Tibial nerve (tissue), 4 donors: ENCODE measurements at regions not wholly inside any gene's neighbourhood (a gene's known extent, or its start where the extent isn't known, plus 50 kb on each side); places are given as distances from the start of the nearest gene placed in this dataset.

Experiments used
- DNase-seq, 2 donors: peaks; one replicate each; pipeline ENCODE4 v3.0.0-alpha.2; 2019; ENCODE audit warnings: low spot score in 2 of 2
- H3K27ac ChIP-seq, 4 donors: fragments of 200-600 bp; sonication (generic) in 3 of 4; one replicate each; pipeline ENCODE4 v1.5.1; 2017 to 2019; ENCODE audit warnings: mild to moderate bottlenecking in 1 of 4
- H3K27me3 ChIP-seq, 2 donors: fragments of 200-600 bp; sonication (generic) in 1 of 2; one replicate each; pipeline versions ENCODE4 v1.5.1 to v1.6.0; 2017 to 2019
- H3K36me3 ChIP-seq, 3 donors: fragments of 200-600 bp; sonication (generic); one replicate each; pipeline ENCODE4 v1.5.1; 2018 to 2019
- H3K4me1 ChIP-seq, 4 donors: fragments of 200-600 bp; sonication (generic) in 3 of 4; one replicate each; pipeline ENCODE4 v1.5.1; 2017 to 2019
- H3K4me3 ChIP-seq, 4 donors: fragments of 200-600 bp; sonication (generic) in 3 of 4; one replicate each; pipeline ENCODE4 v1.5.1; 2017 to 2019; ENCODE audit warnings: mild to moderate bottlenecking in 1 of 4, moderate library complexity in 1 of 4
- H3K9me3 ChIP-seq, 4 donors: fragments of 200-600 bp; sonication (generic) in 3 of 4; one replicate each; pipeline ENCODE4 v1.5.1; 2017 to 2019
- CTCF ChIP-seq, 5 experiments: fragments of 200-600 bp in 3 of 5; fragments of 450-650 bp in 2 of 5; sonication (generic) in 3 of 5; IDR thresholded peaks; one replicate each; pipeline ENCODE4 v1.5.1; 2016 to 2019; ENCODE audit warnings: antibody characterized with exemption in 5 of 5, mild to moderate bottlenecking in 3 of 5, moderate library complexity in 2 of 5
- EP300 ChIP-seq, 2 donors: sonication (generic); formaldehyde crosslinking; IDR thresholded peaks; one replicate each; pipeline ENCODE4 v1.6.1; 2017; ENCODE audit warnings: antibody characterized with exemption in 2 of 2, mild to moderate bottlenecking in 1 of 2
- POLR2A ChIP-seq, 2 donors: fragments of 450-650 bp; IDR thresholded peaks; one replicate each; pipeline ENCODE4 v1.6.1; 2017; ENCODE audit warnings: antibody characterized with exemption in 2 of 2, mild to moderate bottlenecking in 2 of 2, moderate library complexity in 2 of 2
- WGBS, 2 donors: methylation state at CpG; one replicate each; pipeline ENCODE4 v1.1.5; 2018; 5-methylcytosine and 5-hydroxymethylcytosine counted together

GRCh38 chr11:43585877-43586608, 94.5 kb upstream of the HSD17B12 start:
- Histone ChIP-seq H3K9me3 (no peaks in the 10 kb centered on the region), H3K36me3 (no peaks in the 10 kb centered on the region), H3K4me3 (no peak overlapping the region), H3K4me1 (peaks cover 0 to 23% (median 5%) of the 10 kb centered on the region in 4 donors), H3K27ac (no peak overlapping the region), H3K27me3 (peaks cover 0 to 68% of the 10 kb centered on the region in 2 donors)
- WGBS, 2 donors: 38 to 46% methylated on average over 1 of the region's 1 CpG
- no peak for DNase-seq
- TF ChIP-seq CTCF (IDR thresholded peaks at IDR 0.05): no peak
- no peak for TF ChIP-seq EP300 (IDR thresholded peaks at IDR 0.05)
- TF ChIP-seq POLR2A (IDR thresholded peaks at IDR 0.05): no peak

- Histone ChIP-seq H3K27ac (no peak overlapping the region), H3K27me3 (peaks cover 0 to 33% of the 10 kb centered on the region in 2 donors), H3K4me1 (no peaks in the 10 kb centered on the region), H3K9me3 (no peaks in the 10 kb centered on the region), H3K36me3 (no peaks in the 10 kb centered on the region), H3K4me3 (no peak overlapping the region)
- 75 to 80% methylated on average over 5 of the region's 5 CpGs for WGBS, 2 donors
- no peak for DNase-seq
- TF ChIP-seq EP300 (IDR thresholded peaks at IDR 0.05) (no peak), POLR2A (IDR thresholded peaks at IDR 0.05) (no peak), CTCF (IDR thresholded peaks at IDR 0.05) (no peak)
These were observed 90.8 kb upstream of the HSD17B12 start for GRCh38 chr11:43589601-43590250.

- H3K36me3 ChIP-seq: no peaks in the 10 kb centered on the region
- H3K9me3 ChIP-seq: peaks cover 0 to 4% (median 0%) of the 10 kb centered on the region in 4 donors
- H3K27ac ChIP-seq: no peak overlapping the region
- no peaks in the 10 kb centered on the region for H3K4me1 ChIP-seq
- TF ChIP-seq CTCF (IDR thresholded peaks at IDR 0.05) (no peak), POLR2A (IDR thresholded peaks at IDR 0.05) (no peak), EP300 (IDR thresholded peaks at IDR 0.05) (no peak)
- 24 to 29% methylated on average over 1 of the region's 1 CpG for WGBS, 2 donors
- no peak for DNase-seq
- peaks cover 0 to 1% of the 10 kb centered on the region in 2 donors for H3K27me3 ChIP-seq
- no peak overlapping the region for H3K4me3 ChIP-seq
These were observed 79.0 kb upstream of the HSD17B12 start for GRCh38 chr11:43601511-43601910.

- H3K27ac ChIP-seq: no peak overlapping the region
- no peaks in the 10 kb centered on the region for H3K27me3 ChIP-seq
- no peaks in the 10 kb centered on the region for H3K4me1 ChIP-seq
- 63 to 84% methylated on average over 2 of the region's 2 CpGs for WGBS, 2 donors
- TF ChIP-seq EP300 (IDR thresholded peaks at IDR 0.05) (no peak), CTCF (IDR thresholded peaks at IDR 0.05) (no peak), POLR2A (IDR thresholded peaks at IDR 0.05) (no peak)
- H3K9me3 ChIP-seq: peaks cover 0 to 4% (median 0%) of the 10 kb centered on the region in 4 donors
- H3K4me3 ChIP-seq: no peak overlapping the region
- no peaks in the 10 kb centered on the region for H3K36me3 ChIP-seq
- no peak for DNase-seq
These were observed 77.9 kb upstream of the HSD17B12 start for GRCh38 chr11:43602670-43603069.

GRCh38 chr11:43614214-43614613, 66.3 kb upstream of the HSD17B12 start:
- no peak for DNase-seq
- no peak overlapping the region for H3K27ac ChIP-seq
- no peak overlapping the region for H3K4me3 ChIP-seq
- H3K36me3 ChIP-seq: no peaks in the 10 kb centered on the region
- no peaks in the 10 kb centered on the region for H3K27me3 ChIP-seq
- H3K9me3 ChIP-seq: peaks cover 0 to 14% (median 0%) of the 10 kb centered on the region in 4 donors
- 78 to 80% methylated on average over 2 of the region's 2 CpGs for WGBS, 2 donors
- no peak for TF ChIP-seq POLR2A (IDR thresholded peaks at IDR 0.05)
- TF ChIP-seq CTCF (IDR thresholded peaks at IDR 0.05): no peak
- TF ChIP-seq EP300 (IDR thresholded peaks at IDR 0.05): no peak
- no peaks in the 10 kb centered on the region for H3K4me1 ChIP-seq
